GM21360 (cell line): ENCODE measurements at regions not wholly inside any gene's neighbourhood (a gene's known extent, or its start where the extent isn't known, plus 50 kb on each side); places are given as distances from the start of the nearest gene placed in this dataset.
"Not testable (repeated sequence)": the region's sequence is repeated elsewhere in the genome, so short reads cannot be mapped to it uniquely, and the experiment has no call there.

ENCODE experiments used
- ATAC-seq: cut with Tn5 transposase; IDR thresholded peaks from one replicate; pipeline ENCODE4 v1.9.1; 2021; ENCODE audit warnings: mild to moderate bottlenecking, moderate library complexity; ENCODE audit not compliant: unreplicated experiment

DNA sequence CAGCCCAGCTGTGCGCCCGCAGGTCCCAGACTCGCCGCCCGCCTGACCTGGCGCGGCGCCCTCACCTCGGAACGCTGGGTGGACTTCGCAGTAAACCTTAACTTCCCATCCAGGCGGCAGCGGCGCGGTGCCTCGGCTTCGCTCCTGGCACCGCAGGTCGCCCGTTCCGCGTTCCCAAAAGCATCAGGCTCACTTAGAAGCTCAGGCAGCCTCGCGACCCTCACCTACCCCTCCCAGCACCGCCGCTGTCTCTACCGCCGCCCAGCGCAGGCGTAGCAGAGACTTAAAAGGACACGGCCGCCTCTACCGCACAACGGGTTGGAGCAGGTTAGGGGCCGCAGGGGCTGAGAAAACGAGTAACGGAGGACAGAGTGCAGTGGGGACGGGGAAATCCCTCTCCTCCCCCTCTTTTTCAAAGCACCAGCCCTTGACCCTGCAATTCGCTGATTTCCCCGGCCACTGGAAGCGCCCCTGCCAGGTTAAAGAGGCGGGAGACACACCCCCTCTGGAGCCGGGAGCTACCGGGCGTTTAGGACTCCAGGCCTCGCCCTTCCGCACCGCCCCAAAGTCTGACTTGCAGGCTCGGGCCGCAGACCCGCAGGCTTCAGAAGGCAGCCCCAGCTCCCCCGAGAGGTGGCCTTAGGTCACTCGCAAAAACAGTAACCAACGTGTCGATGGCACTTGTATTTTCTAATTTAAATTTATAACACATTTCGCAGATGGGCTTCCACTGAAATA lies 328.5 kb downstream of the FAM72C start:
- ATAC-seq, result no peak

DNA sequence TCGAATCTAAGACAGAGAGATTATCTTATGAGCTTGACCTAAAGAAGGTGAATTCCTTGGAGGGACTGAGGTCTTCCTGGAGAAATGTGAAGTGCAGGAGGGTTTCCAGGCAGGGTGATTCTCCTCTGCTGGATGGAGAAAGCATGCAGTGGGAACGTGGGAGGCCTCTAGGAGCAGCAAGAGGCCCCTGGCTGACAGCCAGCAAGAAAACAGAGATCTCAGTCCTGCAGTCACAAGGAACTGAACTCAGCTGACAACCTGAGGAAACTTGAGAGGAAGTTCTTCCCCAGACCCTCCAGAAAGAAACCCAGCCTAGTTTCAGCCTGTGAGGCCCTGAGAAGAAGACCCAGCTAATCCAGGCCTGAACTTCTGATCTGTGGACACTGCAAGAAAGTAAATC lies 345.9 kb downstream of the FAM72C start:
- no peak for ATAC-seq

DNA sequence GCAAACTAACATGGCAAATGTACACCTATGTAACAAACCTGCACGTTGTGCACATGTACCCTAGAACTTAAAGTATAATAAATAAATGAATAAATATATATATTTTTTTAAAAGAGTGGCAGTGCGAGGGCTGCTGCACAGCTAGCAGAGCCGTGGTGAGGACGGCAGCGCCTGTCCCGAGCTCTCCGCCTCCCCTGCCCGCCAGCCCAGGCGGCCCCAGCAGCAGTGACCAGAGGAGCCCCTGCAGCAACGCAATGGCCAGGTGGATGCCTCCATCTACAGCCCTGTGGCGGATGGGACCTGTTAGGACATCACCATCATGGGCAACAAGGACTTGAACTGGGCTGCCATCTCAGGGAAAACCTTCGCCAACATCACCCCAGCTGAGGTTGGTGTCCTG lies 351.9 kb downstream of the FAM72C start:
- no peak for ATAC-seq

DNA sequence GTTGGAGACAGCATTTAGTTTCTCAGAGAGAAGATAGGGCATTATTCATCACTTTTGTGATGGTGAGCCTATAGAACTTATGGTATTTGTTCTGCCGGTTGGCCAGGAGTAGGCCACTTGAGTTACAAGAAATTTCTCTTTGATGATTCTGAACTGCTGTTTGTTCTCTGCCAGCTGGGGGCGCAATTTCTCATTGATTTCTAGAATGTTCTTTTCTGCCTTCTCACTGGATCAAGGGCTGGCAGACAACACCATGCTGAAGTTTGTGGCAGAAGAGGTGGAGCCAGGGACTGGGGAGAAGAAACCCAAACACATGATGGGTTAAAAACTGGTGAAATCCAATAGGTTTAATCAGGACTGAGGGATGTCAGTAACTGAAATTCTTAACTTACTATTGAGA lies 360.6 kb downstream of the FAM72C start:
- ATAC-seq, result no peak

- ATAC-seq, result no peak
Measured at GRCh38 chr1:143610196-143610595, 361.6 kb downstream of the FAM72C start.

- ATAC-seq, result no peak
Measured at GRCh38 chr1:143604887-143605286, 366.9 kb downstream of the FAM72C start.

DNA sequence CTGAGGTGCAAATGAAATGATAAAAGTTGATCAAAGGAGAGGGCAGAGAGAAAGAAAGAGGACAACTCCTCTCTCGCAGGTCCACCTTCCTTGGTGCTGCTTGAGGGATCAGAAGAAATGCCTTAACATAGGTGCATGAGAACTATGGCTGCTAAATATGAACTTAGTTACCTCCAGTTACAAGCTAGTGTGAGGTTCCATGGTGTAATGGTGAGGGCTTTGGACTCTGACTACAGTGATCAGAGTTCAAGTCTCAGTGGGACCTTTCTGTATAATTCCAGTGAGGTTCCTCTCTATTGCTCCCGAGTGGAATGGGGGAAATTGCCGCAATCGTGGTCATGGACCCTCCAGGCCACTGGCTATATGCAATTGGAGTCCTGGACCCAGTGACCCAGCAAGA lies 387.3 kb downstream of the FAM72C start:
- no peak for ATAC-seq

DNA sequence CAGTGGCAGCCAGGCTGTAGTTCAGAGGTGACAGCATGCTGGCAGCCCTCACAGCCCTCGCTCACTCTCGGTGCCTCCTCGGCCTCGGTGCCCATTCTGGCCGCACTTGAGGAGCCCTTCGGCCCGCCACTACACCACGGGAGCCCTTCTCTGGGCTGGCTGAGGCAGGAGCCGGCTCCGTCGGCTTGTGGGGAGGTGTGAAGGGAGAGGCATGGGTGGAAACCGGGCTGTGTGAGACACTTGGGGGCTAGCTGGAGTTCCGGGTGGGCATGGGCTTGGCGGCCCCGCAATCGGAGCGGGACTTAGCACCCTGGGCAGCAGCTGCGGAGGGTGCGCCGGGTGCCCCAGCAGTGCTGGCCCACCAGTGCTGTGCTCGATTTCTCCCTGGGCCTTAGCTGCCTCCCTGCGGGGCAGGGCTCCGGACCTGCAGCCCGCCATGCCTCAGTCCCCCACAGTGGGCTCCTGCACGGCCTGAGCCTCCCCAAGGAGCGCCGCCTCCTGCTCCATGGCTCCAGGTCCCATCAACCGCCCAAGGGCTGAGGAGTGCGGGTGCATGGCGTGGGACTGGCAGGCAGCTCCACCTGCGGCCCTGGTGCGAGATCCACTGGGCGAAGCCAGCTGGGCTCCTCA lies 396.8 kb downstream of the FAM72C start:
- no peak for ATAC-seq

DNA sequence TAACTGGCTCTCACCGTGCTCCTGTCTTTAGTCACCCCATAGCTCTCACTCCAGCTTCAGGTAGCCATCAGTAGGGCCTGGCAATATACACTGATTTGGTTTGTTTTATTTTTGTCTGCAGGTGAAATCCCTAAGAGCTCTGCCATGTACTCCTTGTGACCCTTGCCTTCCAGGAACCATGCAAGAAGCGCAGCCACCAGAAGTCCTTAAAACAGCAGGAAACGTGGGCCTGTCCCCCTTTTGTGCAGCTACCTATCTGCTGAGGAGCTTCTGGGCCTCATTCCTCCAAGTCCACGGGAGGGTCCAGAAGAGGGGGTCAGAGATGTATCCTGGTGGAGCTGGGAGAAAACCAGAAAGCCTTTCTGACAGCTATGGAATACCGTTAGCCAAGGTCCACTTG lies 399.1 kb downstream of the FAM72C start:
- not testable (repeated sequence) for ATAC-seq

DNA sequence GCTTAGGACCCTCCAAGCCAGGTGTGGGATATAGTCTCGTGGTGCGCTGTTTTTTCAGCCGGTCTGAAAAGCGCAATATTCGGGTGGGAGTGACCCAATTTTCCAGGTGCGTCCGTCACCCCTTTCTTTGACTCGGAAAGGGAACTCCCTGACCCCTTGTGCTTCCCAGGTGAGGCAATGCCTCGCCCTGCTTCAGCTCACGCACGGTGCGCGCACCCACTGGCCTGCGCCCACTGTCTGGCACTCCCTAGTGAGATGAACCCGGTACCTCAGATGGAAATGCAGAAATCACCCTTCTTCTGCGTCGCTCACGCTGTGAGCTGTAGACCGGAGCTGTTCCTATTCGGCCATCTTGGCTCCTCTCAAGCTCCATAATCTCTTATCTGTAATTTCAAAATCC lies 408.0 kb downstream of the FAM72C start:
- not testable (repeated sequence) for ATAC-seq

GRCh38 chr1:143553627-143554026 lies 418.2 kb downstream of the FAM72C start:
- no peak for ATAC-seq

DNA sequence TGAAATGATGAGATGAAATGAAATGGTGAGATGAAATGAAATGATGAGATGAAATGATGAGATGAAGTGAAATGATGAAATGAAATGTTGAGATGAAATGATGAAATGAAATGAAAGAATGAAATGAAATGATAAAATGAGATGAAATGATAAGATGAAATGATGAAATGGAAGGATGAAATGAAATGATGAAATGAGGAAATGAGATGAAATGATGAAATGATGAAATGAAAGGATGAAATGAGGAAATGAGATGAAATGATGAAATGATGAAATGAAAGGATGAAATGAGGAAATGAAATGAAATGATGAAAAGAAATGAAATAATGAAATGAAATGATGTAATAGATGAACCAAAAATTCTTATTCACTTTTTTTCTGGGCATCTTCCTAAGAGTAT lies 467.1 kb downstream of the FAM72C start:
- ATAC-seq, result not testable (repeated sequence)

DNA sequence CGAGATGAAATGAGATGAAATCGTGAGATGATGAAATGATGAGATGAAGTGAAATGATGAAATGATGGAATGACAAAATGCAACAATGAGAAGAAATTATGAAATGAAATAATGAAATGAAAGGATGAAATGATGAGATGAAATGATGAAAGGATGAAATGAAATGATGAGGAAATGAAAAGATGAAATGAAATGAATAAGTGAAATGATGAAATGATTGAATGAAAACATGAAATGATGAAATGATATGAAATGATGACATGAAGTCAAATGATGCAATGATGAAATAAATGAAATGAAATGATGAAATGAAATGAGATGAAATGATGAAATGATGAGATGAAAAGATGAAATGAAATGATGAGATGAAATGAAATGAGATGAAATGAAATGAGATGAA lies 467.7 kb downstream of the FAM72C start:
- ATAC-seq, result not testable (repeated sequence)

DNA sequence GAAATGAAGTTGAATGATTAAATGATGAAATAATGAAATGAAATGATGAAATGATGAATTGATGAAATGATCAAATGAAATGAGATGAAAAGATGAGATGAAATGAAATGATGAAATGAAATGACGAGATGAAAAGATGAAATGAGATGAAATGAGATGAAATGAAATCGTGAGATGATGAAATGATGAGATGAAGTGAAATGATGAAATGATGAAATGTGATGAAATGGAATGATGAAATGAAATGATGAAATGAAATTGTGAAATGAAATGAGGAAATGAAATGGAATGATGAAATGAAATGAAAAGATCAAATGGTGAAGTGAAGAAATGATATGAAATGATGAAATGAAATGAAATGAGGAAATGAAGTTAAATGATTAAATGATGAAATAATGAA lies 468.7 kb downstream of the FAM72C start:
- ATAC-seq, result not testable (repeated sequence)

DNA sequence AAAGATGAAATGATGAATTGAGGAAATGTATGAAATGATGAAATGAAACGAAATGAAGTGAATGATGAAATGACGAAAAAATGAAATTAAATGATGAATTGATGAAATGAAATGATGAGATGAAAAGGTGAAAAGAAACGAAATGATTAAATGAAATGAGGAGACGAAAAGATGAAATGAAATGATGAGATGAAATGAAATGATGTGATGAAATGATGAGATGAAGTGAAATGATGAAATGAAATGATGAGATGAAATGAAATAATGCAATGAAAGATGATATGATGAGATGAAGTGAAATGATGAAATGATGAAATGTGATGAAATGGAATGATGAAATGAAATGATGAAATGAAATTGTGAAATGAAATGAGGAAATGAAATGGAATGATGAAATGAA lies 469.7 kb downstream of the FAM72C start:
- ATAC-seq, result not testable (repeated sequence)

DNA sequence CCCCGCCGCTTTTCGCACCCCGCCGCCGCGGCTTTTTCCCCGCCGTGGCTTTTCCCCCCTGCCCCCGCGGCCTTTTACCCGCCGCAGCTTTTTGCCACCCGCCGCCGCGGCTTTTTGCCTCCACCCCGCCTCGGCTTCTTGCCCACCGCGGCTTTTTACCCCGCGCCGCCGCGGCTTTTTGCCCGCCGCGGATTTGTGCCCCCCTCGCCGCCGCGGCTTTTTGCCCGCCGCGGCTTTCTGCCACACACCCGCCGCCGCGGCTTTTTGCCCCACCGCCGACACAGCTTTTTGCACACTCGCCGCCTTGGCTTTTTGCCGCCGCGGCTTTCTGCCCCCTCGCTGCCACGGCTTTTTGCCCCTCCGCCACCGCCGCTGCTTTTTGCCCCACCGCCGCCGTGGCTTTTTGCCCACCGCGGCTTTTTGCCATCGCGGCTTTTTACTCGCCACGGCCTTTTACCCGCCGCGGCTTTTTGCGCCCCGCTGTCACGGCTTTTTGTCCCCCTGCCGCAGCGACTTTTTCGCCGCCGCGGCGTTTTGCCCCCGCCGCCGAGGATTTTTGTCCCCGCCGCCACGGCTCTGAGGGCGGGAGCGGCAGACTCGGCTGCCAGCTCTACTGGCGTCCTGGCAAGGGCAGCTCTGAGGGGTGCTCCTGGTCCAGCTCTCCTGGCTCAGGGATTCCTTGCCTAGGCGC lies 473.6 kb downstream of the FAM72C start:
- ATAC-seq, result not testable (repeated sequence)

DNA sequence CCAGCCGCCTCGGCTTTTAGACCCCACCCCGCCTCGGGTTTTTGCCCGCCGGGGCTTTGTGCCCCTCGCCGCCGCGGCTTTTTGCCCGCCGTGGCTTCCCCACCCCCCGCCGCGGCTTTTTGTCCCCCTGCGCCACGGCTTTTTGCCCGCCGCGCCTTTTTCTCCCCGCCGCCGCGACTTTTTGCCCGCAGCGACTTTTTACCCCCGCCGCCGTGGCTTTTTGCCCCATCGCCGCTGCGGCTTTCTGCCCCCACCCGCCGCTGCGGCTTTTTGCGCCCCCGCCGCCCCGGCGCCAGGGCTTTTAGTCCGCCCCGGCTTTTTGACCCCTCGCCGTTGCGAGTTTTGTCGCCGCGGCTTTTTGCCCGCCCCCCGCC lies 474.4 kb downstream of the FAM72C start:
- no peak for ATAC-seq

DNA sequence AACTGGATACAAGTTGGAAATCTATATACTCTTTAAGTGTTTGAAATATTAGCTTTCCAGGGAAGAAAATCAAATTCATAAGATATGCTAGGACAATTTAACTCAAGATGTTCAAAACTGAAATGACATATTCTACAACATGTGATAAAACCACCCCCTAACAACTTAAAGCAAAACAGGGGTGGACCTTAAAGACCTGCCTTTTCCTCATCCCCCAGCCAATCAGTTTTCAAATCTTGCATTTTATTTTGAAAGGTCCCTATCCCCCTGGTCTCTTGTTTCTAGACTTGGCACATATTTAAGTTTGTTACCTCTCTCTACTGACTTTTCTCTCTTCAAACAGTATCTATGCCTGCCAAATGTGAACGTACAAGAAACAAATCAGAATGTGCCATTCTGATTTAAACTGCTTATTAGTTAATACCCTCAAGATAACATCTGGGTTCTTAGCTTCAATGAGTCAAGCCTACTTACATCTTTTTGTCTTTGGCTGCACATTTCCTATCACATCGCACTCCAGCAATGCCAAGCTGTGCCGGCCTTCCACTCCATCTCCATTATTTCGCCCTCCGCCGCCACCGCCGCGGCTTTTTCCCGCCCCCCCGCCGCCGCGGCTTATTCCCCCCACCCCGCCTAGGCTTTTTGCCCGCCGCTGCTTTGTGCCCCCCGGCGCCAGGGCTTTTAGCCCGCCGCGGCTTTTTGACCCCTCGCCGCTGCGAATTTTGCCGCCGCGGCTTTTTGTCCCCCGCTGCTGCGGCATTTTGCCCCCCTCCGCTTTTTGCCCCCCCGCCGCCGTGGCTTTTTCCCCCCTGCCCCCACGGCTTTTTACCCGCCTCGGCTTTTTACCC lies 475.0 kb downstream of the FAM72C start:
- not testable (repeated sequence) for ATAC-seq
